DMS 273 (cell line): ENCODE measurements at regions not wholly inside any gene's neighbourhood (a gene's known extent, or its start where the extent isn't known, plus 50 kb on each side); places are given as distances from the start of the nearest gene placed in this dataset.
"Not testable (repeated sequence)": the region's sequence is repeated elsewhere in the genome, so short reads cannot be mapped to it uniquely, and the experiment has no call there.

ENCODE experiments used
- DNase-seq: peaks from one replicate; lab custom pipeline; 2025; ENCODE audit not compliant: unreplicated experiment; lab: John Stamatoyannopoulos, UW

DNA sequence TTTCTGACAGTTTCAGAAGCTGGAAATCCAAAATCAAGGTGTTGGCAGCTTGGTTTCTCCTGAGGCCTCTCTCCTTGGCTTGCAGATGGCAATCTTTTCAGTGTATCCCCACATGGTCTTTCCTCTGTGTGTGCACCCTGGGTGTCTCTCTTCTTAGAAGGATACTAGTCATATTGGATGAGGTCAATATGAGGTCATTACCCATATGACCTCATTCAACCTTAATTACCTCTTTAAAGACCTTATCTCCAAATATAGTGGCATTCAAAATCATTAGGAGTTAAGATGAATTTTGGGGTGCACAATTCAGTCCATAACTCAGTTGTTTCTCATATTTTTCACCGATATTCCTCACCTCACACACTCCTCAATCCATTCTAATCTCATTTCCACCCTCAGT lies 92.4 kb upstream of the TGM3 start:
- no peak for DNase-seq

DNA sequence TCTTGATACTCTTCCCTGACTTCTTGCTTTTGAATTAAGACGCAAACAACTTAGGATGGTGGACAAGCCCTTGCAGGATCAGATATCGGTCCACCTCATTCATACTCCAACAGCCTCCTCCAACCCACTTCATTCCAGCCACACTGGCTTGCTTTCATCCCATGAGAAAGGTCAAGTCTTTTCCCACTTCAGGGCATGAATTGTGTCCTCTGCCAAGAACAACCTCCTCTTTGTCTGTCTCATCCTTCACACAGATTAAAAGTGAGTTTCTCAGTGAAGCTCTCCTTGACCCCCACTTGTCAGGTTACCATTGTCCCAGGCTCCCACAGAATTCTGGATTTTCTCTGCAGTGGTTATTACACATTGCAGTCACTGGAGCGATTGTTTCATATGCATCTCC lies 91.8 kb upstream of the TGM3 start:
- no peak for DNase-seq

DNA sequence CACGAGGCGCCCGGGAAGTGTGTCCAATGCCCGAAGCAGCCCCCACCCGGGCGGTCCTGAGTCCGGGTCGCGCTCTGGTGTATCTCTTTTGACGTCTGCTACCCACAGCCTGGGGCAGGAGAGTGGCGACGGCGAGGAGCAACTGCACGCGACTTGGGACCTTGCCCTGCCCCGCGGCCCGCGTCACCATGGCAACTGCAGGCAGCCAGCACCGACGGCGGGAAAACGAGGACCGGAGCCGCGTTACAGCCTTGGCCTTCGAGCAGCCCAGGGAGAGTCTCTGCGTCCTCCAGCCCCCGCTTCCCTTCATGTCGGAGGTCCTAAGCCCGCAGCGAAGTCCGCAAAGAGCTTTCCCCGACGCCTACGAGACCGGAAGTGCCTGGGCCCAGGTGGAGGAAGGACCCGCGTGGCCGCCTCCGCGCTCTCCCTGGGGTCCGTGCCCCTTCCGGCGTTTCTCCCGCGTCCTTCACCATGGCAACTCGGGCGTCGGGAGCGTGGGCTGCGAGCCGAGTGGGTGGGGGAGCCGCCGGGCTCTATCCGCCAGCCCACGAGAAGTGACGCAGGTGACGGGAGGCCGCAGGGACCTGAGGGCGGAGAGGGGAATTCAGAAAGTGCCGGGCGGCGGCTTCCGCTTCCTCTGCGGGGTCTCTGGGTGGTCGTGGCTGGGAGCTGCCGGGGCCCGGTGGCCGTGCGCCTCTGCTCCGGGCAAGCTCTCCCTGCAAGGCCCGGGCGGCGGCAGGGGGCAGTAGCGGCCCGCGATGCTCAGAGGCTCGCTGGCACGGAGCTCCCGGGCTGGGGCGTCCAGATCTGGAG lies 88.6 kb upstream of the TGM3 start:
- peak; percentile 85 for DNase-seq

DNA sequence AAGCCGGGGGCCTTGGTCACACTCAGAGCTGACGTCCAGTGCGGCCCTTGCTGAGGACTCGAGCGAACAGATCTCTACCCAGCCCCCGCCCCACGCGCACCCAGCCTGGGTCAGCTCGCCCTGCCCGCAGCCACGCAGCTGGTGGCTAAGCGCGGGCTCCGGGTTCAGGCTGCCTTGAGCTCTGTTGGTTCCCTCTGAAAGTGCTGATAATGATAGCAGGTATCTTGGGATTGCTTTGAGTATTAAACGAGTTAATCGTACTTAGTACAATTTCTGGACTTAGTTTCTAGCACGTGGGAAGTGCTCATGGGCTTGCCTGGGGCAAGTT lies 88.1 kb upstream of the TGM3 start:
- no peak for DNase-seq

DNA sequence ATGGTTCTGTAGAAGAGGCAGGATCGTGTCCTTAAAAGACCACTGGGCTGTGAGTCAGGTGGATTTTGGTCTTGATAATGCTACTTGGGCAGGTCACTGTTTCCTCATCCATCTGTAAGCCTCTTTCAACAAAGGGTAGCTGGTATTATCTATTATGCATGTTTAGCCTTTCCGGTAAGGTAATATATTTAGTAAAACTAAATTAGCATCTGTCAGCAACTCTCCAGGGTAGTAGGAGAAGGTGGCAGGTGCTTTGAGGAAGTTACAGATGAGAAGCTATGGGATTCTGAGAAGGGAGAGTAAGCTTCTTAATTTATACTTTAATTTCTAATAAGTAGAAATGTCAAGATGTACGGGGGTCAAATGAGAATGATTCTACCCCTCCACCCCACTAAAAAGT lies 86.9 kb upstream of the TGM3 start:
- DNase-seq, result no peak

DNA sequence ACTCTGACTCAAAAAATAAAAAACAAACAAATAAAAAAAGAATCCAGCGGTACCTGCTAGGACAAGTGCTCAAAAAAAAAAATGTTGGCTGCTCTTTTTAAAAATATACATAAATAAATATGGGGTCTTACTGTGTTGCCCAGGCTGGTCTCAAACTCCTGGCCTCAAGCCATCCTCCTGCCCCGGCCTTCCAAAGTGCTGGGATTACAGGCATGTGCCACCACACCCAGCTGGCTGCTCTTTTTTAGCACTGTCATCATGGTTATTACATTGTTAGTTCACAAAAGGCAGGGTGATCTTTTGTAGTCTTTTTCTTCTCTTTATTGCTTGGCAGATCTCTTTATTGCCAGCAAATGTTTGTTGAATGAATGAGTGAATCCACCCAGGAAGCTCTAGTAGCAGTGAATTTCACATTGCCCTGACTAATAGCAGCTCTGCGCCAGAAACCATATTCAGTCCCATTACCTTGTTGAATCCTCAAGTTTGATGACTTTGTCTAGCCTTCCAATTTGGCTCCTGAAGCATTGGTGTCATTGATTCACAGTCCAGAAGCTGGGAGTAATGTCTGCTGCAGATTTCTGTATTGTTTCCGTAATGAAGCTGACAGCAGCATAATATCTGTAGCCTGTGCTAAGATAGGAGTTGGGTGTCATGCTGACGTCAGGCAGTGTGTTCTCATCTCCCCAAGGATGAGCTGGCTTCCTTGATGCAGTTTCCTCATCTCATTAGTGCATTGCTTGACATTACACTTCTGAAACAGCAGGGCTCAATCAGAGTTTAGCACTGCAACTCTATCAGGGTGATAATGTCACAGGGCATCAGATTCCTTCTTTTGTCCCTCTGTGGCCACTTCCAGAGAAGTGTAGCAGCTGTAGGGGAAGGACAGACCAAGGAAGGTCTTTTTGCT lies 84.9 kb upstream of the TGM3 start:
- peak; percentile 18 for DNase-seq

DNA sequence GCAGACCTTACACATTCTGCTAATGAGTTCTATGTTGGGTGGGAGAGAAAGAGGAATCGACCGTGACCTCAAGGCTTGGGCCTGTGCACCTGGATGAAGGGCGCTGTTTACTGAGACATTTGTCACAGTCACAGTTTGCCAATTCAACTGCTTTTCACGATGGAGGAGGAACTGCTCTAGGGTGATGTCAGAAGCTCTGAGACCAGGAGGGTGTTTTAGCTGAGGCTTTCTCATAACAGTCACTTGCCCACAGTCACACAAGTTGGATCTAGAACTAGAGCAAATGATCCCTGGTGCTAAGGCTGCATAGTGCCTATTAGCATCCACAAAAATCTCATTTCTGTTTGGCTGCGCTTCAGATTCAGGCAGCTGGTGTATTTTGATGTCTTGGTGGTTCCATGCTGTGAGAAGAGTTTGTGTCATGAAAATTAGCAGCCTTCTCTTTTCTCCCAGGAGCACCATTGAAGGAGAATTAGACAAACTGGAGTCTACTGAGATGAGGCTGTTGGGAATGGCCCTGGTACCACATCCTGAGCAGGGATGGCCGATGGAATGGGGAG lies 83.3 kb upstream of the TGM3 start:
- DNase-seq, result no peak

DNA sequence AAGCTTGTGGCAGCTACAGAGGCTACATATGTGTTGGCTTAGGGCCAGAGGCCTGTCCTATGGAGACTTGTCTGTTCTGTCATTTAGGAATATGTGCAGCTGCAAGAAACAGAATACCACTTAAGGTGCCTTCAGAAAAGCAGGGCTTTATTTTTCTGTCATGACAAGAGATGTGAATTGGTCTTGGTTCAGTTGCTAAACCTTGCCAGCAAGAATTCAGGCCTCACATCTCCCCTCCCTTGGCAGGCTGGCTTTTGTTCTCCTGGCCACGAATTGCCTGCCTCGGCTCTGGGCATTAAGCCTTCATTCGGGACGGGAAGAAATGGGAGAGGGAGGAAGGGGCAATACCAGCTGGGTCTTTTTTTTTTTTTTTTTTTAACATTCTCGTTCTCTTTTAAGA lies 82.4 kb upstream of the TGM3 start:
- peak; percentile 11 for DNase-seq

DNA sequence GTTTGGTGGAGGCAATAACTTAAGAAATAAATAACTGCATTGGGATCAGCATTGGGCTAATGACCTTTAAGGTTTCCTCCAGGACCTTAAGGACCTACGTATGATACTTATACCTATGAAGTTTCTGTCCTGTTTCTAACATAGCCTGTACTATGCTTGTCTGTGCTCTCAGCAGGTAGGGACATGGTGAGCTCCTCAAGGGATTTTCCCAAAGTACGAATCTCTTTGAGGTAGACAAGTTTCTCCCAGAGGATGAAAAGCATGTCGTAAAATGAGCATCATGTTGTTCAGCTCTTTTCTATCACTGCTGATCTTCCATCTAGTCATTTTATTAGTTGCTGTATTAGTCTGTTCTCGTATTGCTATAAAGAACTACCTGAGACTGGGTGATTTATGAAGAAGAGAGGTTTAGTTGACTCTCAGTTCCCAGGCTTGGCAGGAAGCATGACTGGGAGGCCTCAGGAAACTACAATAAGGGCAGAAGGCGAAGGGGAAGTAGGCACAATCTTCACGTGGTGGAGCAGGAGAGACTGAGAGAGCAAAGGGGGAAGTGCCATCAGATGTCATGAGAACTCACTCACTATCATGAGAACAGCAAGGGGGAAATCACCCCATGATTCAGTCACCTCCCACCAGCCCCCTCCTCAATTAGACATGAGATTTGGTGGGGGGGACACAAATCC lies 77.8 kb upstream of the TGM3 start:
- no peak for DNase-seq

DNA sequence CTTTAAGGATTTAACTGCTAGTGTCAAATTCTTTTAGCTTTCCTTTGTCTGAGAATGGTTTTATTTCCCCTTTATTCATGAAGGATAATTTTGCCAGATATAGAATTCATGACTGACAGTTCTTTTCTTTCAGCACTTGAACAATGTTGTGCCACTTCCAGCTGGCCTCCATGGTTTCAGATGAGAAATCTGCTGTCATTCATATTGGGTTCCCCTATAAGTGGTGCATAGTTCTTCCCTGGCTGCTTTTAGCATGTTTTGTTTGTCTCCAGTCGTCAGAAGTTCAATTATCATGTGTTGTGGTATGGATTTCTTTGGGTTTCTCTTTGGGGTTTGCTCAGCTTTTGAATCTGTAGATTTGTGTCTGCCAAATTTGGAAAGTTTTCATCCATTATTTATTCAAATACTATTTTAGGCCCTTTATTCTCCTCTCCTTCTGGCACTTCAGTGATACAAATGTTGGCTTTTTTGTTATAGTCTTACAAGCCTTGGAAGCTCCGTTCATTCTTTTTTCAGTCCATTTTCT lies 76.3 kb upstream of the TGM3 start:
- DNase-seq, result no peak

DNA sequence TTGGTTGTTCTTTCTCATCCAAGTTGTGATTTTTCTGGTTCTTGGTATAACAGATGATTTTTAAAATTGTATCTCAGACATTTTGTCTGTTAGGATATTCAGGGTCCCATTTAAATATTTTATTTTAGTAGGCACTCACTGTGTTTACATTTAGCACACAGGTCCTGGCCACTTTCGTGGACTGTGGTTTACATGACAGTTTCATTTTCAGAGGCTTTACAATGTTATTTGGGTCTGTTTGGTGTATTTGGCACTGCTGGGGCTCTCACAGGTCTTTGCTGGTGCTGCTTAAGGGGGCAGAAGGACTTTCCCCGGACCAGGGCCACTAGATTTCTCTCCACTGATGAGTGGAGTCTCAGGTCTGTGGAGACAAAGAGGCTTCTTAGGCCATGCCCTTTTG lies 75.5 kb upstream of the TGM3 start:
- DNase-seq, result no peak

DNA sequence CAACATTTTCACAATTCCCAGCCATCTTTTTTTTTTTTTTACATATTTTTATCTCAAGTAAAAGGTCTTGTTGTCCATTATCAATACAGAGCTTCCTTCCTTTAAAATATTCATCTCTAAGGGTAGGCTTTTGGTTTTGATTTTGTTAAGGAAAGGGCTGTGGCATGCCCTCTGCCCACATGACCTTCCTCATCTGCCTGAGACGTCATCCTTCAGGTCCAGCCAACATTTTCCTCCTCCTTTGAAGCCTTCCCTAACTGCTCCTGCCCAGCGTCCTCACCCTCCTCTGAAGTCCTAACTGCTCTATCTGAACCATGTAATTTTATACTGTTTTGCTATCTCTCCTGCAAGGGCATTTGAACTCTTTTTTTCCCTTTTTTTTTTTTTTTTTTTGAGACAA lies 73.9 kb upstream of the TGM3 start:
- no peak for DNase-seq

DNA sequence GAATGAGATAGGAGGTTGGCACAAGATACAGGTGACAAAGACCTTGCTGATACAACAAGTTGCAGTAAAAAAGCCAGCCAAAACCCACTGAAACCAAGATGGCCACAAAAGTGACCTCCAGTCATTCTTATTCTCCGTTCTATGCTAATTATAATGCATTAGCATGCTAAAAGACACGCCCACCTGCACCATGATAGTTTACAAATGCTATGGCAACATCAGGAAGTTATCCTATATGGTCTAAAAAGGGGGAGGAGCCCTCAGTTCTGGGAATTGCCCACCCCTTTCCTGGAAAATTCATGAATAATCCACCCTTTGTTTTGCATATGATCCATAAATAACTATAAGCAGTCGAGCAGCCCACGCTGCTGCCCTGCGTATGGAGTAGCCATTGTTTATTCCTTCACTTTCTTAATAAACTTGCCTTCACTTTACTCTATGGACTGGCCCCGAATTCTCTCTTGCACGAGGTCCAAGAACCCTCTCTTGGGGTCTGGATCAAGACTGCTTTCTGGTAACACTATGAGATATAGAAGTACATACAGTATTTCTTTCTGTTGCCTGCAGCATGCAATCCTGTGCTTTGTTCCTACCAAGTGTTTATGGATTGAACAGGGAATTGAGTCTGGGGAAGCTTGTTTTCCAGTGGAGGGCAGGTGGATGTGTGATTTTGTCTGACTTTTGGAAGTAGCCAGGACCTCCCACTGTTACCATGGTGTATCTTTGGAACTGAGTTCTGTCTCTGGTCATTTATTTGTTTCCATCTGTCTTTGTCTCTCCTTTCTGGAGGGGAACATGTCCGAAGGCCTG lies 72.0 kb upstream of the TGM3 start:
- DNase-seq, result no peak

DNA sequence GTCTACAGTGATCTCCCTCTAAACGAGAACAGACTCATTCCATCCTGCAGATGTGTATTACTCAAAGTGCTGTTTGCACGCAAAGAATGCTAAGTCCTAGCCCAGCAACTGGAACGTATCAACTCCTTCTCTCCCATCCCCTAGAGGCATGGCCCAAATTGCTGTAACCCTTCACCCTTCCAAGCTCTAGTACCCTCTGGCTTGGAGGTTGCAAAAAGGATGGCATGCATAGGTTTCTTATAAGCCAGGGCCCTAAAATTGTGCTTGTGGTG lies 71.5 kb upstream of the TGM3 start:
- DNase-seq, result no peak

DNA sequence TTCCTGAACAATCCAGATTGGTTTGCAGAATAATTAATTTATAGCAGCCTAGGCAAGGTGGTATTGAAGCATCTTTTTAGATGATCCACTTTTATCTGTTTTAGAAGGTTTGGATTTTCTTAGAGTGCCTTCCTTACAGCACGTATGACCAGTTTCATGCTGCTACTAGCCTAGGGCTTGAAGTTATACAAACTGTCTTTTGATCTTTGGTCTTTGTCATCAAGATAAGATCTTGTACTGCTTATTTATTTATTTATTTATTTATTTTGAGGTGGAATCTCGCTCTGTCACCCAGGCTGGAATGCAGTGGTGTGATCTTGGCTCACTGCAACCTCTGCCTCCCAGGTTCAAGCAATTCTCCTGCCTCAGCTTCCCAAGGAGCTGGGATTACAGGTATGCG lies 68.5 kb upstream of the TGM3 start:
- not testable (repeated sequence) for DNase-seq

DNA sequence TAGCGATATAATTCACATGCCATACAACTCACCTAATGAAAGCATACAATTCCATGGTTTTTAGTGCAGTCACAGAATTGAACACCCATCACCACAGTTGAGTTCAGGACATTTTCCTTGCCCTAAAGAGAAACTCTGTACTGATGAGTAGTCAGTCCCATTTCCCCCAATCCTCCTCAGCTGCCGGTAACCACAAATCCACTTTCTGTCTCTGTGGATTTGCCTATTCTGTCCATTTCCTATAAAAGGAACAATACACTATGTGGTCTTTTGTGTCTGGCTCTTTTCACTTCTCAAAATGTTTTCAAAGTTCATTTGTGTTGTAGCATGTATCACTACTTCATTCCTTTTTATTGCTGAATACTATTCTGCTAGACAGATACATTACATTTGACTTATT lies 67.9 kb upstream of the TGM3 start:
- DNase-seq, result no peak

DNA sequence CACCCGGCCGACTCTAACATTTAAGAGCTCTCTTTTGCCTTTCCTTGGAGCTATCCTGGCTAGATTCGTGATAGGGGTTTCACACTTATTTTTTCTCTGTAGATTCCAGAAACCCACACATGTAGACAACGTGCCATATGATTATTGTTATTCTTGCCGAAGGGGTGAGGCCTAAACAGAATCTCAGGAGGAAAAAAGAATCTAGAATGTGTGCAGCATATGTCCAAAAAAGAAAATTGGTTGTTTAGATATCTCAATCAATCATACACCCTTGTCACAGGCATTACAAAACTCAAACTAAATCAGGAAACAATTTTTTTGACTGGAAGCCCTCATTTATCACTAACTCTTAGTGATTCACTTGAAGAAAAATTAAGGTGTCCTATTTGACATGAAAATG lies 66.9 kb upstream of the TGM3 start:
- no peak for DNase-seq

DNA sequence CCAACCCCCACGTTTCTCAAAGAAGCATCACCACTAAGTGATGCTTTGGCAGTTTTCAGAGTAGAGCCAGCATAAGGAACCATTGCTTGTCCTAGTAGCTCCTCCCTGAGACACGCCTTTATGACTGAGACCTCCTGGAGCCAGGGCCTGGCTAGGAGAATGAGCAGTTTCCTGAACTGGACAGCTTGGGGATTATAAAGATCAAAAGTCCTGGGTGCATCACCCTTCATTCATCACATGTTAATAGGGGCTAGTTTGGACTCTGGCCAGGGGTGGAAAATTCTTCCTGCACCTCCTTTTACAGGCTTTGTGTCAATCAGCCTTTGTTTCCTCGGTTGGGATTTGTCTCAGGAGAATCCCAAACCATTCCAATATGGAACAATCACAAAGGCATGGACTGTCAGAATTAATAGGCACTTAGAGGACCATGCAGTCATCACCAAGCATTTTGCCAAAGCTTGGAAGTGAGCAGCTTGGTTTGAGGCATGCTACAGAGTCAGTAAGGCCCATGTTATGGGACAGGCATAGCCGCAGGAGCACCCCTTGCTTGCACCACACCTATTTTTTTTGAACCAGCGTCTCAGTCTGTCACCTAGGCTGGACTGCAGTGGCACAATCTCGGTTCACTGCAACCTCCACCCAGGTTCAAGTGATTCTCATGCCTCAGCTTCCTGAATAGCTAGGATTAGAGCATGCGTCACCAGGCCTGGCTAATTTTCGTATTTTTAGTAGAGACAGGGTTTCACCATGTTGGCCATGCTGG lies 64.9 kb upstream of the TGM3 start:
- DNase-seq, result no peak

DNA sequence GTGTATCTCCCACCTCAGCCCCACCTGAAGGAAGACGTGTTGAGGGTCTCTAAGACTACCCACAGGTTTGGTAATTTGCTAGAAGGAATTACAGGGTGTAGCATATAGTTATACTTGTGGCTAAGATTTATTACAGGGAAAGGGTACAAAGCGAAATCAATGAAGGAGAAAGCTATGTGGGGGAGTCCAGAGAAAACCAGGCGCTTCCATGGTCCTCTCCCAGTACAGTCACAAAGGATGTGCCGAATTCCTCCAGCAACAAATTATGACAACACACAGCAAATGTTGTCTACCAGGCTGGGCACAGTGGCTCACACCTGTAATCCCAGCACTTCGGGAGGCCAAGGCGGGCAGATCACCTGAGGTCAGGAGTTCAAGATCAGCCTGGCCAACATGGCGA lies 64.1 kb upstream of the TGM3 start:
- DNase-seq, result no peak

DNA sequence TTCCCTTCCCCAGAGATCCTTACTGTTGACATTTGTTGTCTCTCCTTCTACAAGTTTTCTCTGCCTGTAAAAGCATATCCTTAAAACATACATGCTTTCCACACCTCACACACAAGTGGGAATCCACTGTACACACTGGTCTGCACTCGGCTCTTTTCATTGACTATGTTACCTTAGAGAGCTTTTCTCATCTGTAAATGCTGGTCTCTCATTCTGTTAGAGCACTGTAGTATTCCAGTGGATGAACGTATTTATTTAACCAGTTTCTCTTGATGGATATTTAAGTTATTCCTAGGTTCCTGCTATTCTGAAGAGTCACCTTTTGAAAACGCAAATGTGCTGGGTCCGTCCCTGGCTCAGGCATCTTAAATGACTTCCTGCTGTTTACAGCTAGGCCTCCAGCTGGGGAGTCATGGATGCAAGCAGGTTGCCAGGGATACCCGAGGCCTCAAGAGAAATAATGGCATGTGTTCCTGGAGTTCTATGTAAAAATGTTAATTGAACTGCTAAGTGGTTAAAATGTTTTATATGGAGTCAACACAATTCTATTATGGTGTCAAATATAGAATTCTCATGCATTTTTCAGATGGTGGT lies 61.1 kb upstream of the TGM3 start:
- peak; percentile 76 for DNase-seq
